ENCODE measurements at regions not wholly inside any gene's neighbourhood (a gene's known extent, or its start where the extent isn't known, plus 50 kb on each side); places are given as distances from the start of the nearest gene placed in this dataset.

DNA sequence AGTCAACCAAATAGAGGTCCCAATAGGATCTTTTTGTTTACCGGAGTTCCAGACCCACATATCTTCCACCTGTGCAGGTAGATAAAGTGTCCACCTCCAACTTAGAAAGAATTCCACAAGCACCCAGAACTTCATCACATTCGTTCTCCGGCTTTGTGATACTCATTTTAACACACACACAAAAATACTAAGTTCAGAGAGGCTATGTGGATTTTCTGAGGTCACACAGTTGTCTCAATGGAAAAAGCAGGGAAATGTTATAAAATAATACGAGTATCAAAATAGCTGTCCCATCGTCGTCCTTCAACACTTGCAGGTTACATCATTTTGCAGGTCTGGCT is 137.5 kb downstream of the TMCO5A start:
- TF ChIP-seq, protein P1, sequence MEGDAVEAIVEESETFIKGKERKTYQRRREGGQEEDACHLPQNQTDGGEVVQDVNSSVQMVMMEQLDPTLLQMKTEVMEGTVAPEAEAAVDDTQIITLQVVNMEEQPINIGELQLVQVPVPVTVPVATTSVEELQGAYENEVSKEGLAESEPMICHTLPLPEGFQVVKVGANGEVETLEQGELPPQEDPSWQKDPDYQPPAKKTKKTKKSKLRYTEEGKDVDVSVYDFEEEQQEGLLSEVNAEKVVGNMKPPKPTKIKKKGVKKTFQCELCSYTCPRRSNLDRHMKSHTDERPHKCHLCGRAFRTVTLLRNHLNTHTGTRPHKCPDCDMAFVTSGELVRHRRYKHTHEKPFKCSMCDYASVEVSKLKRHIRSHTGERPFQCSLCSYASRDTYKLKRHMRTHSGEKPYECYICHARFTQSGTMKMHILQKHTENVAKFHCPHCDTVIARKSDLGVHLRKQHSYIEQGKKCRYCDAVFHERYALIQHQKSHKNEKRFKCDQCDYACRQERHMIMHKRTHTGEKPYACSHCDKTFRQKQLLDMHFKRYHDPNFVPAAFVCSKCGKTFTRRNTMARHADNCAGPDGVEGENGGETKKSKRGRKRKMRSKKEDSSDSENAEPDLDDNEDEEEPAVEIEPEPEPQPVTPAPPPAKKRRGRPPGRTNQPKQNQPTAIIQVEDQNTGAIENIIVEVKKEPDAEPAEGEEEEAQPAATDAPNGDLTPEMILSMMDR (IDR thresholded peaks at IDR 0.05; ENCODE audit: control insufficient read depth, insufficient read depth, low read depth, low read length, missing control alignments): no peak
- peak overlapping the region; percentile 56 for H3K4me3 ChIP-seq (ENCODE audit: control insufficient read depth, low read depth, low read length)
- DNase-seq (ENCODE audit: low read depth): no peak

DNA sequence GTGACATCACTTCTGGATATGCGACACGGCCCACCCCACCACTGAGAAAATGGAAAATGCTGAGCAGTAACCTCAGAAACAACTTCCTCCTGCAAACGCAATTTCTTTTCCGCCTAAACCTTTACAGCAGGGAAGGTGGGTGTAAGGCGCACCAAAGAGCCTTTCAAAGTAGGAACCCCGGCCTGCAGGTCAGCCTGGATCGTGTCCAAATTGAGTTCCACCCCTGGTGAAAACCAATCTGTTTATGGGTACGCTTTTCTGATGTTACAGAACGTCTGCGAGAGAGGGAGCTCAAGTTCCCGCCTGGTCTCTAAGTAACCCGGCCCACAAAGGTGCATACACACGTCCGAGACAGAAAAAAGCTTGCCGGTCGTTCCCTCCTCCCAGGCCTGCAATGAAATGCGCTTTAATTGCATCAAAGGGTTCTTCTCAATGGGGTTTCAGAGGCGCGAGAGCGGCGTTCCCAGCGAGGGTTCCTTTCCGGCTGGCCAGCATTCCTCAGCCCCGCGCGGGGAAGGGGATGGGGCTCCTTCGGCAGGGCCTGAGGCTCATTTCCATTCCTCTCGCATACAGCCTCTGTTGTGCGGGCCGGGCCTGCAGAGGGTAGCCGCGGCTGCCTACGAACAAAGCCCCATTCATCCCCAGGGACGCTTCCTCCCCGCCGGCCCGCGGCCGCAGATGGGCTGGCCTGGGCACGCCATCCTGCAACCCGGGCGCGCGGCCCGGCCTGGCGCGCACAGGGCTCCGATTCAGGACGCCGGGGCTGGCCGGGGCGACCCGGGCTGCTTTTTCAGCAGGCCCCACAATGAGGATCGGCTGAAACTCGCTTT is 138.1 kb downstream of the TMCO5A start:
- TF ChIP-seq, protein P1 (IDR thresholded peaks at IDR 0.05; ENCODE audit: control insufficient read depth, insufficient read depth, low read depth, low read length, missing control alignments): peak; percentile 35
- no peak for DNase-seq (ENCODE audit: low read depth)
- peak overlapping the region; percentile 56 for H3K4me3 ChIP-seq (ENCODE audit: control insufficient read depth, low read depth, low read length)

GRCh38 chr15:38073178-38073946 is 138.9 kb downstream of the TMCO5A start:
- TF ChIP-seq, protein P1 (IDR thresholded peaks at IDR 0.05; ENCODE audit: control insufficient read depth, insufficient read depth, low read depth, low read length, missing control alignments): no peak
- H3K4me3 ChIP-seq (ENCODE audit: control insufficient read depth, low read depth, low read length): peak overlapping the region; percentile 56
- DNase-seq (ENCODE audit: low read depth): no peak

GRCh38 chr15:38074029-38074428 is 139.6 kb downstream of the TMCO5A start:
- H3K4me3 ChIP-seq (ENCODE audit: control insufficient read depth, low read depth, low read length): no peak overlapping the region
- DNase-seq (ENCODE audit: low read depth): no peak
- TF ChIP-seq, protein P1 (IDR thresholded peaks at IDR 0.05; ENCODE audit: control insufficient read depth, insufficient read depth, low read depth, low read length, missing control alignments): no peak

DNA sequence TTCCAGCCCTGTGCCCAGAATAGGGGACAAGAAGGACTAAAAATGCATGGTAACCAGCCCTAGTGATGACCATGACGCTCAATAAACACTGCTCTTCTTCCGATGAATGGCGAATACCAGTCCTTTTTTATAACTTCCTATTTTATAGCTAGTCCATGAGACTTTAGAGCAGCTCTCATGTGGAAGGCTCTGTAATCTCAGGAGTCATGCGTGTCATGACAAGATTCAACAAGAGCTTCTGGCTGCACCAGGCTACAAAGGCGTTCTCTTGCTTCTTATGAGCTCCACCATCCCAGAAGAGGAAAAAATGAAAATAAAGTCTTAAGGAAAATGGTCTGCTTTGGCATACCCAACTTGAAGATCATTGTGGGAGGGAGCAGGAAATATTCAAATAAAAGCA is 141.0 kb downstream of the TMCO5A start:
- DNase-seq (ENCODE audit: low read depth): no peak
- TF ChIP-seq, protein P1 (IDR thresholded peaks at IDR 0.05; ENCODE audit: control insufficient read depth, insufficient read depth, low read depth, low read length, missing control alignments): no peak
- no peak overlapping the region for H3K4me3 ChIP-seq (ENCODE audit: control insufficient read depth, low read depth, low read length)

DNA sequence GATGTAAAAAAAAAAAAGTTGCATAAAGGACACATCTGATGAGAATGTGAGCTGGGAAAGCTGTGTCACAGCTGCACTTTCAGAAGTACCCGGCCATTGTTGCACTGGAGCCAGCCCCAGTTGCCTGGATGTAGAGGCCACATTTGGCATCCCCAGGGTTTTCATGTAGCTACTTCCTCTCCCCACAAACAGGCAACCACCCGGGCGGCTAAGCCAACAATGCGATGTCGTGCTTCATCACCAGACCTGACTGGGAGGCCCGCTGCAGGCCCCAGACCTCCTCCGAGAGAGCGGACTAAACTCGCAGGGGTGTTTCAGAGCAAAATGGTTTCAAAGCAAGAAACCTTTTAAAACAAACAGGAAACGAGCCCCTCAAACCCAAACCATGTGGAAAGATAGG is 142.3 kb downstream of the TMCO5A start:
- no peak for DNase-seq (ENCODE audit: low read depth)
- TF ChIP-seq, protein P1 (IDR thresholded peaks at IDR 0.05; ENCODE audit: control insufficient read depth, insufficient read depth, low read depth, low read length, missing control alignments): no peak
- H3K4me3 ChIP-seq (ENCODE audit: control insufficient read depth, low read depth, low read length): no peak overlapping the region

Measured in AG09309 (cell line).